HEK293T (cell line): ENCODE measurements at regions not wholly inside any gene's neighbourhood (a gene's known extent, or its start where the extent isn't known, plus 50 kb on each side); places are given as distances from the start of the nearest gene placed in this dataset.

ENCODE experiments used
- CTCF ChIA-PET: fragments of 350-600 bp; formaldehyde crosslinking; extraction: SDS; loops from one replicate; lab custom pipeline; 2021; ENCODE audit warnings: antibody characterized with exemption, inconsistent platforms; lab: Yijun Ruan, JAX
- POLR2A ChIA-PET: fragments of 350-600 bp; formaldehyde crosslinking; extraction: SDS; loops from one replicate; lab custom pipeline; 2020; ENCODE audit warnings: antibody characterized with exemption, inconsistent platforms; lab: Yijun Ruan, JAX
- DNase-seq: peaks from one replicate; pipeline ENCODE4 v3.0.0; 2012; ENCODE audit warnings: mixed read lengths; ENCODE audit errors: extremely low spot score
- BHLHE40 ChIP-seq: fragments of 450-650 bp; IDR thresholded peaks from 2 replicates; pipeline ENCODE4 v1.6.1; 2016; ENCODE audit warnings: mild to moderate bottlenecking, moderate library complexity, borderline replicate concordance
- CTBP1 ChIP-seq: fragments of 450-650 bp; IDR thresholded peaks from 2 replicates; pipeline ENCODE4 v1.6.1; 2016; ENCODE audit warnings: borderline replicate concordance
- ELF4 ChIP-seq: fragments of 450-650 bp; IDR thresholded peaks from 2 replicates; pipeline ENCODE4 v1.6.1; 2017; ENCODE audit warnings: antibody characterized with exemption
- HDGF ChIP-seq: fragments of 450-650 bp; IDR thresholded peaks from 2 replicates; pipeline ENCODE4 v1.6.1; 2017; ENCODE audit warnings: antibody characterized with exemption, borderline replicate concordance
- SP1 ChIP-seq: fragments of 450-650 bp; IDR thresholded peaks from 2 replicates; pipeline ENCODE4 v1.6.1; 2017
- ZNF384 ChIP-seq: fragments of 450-650 bp; IDR thresholded peaks from 2 replicates; pipeline ENCODE4 v1.6.1; 2016
- TF ChIP-seq, protein P1 (sequence below): fragments of 450-650 bp; IDR thresholded peaks from 2 replicates; pipeline ENCODE4 v1.6.1; 2016

DNA sequence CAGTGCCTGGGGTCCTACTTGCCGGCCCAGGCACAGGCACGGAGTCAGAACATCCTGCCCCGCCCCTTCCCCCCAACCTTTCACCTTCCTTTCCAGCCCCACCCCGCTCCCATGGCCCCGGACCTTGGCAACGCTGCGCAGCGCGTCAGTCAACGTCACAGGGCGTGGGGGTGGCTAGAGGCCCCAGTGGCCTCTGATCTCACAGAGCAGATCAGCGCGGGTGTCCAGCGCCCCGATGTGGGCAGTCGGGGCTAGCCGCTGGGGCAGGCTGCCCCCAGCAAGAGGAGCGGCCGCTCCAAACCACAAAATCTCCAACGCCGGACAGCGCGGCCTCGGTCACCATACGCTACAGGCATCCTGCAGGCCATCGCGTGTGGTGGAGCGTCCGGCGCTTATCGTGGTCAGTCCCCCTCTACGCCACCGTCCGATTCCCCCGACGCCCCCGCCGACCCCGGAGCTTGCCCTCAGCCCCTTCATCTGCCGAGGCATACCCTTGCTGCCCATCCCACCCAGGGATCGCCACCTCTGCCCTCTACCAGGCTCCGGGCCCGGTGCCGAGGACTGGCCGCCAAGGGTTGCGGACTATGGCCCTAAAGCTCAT lies 69.6 kb upstream of the APOOL start:
- DNase-seq: no peak
- ChIA-PET POLR2A (no interaction called here), CTCF (no interaction called here)
- no peak for TF ChIP-seq SP1
- no peak for TF ChIP-seq HDGF
- no peak for TF ChIP-seq CTBP1
- TF ChIP-seq ZNF384: no peak
- TF ChIP-seq BHLHE40: no peak
- TF ChIP-seq, protein P1, sequence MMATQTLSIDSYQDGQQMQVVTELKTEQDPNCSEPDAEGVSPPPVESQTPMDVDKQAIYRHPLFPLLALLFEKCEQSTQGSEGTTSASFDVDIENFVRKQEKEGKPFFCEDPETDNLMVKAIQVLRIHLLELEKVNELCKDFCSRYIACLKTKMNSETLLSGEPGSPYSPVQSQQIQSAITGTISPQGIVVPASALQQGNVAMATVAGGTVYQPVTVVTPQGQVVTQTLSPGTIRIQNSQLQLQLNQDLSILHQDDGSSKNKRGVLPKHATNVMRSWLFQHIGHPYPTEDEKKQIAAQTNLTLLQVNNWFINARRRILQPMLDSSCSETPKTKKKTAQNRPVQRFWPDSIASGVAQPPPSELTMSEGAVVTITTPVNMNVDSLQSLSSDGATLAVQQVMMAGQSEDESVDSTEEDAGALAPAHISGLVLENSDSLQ: no peak
- TF ChIP-seq ELF4: no peak
